Central memory CD8-positive, alpha-beta T cell (primary cell): ENCODE measurements at regions not wholly inside any gene's neighbourhood (a gene's known extent, or its start where the extent isn't known, plus 50 kb on each side); places are given as distances from the start of the nearest gene placed in this dataset.

Source experiments
- ATAC-seq: fragments of 150-1000 bp; cut with Tn5 transposase; replicated peaks from 2 replicates; pipeline ENCODE4 v1.10.0; 2022; ENCODE audit warnings: mild to moderate bottlenecking, moderate FRiP score, moderate number of reproducible peaks; ENCODE audit not compliant: poor library complexity, severe bottlenecking; ENCODE audit errors: extremely low read depth
- DNase-seq, 2 donors: peaks; one replicate each; pipeline ENCODE4 v3.0.0; 2021; ENCODE audit warnings: low spot score in 2 of 2
- H3K27ac Mint-ChIP-seq: one replicate; pipeline ENCODE4 v1.8.0; 2022; ENCODE audit warnings: low read depth, mild to moderate bottlenecking, moderate library complexity, mixed read lengths
- H3K27me3 Mint-ChIP-seq: one replicate; pipeline ENCODE4 v1.8.0; 2022; ENCODE audit warnings: mixed read lengths
- H3K36me3 Mint-ChIP-seq: one replicate; pipeline ENCODE4 v1.8.0; 2022; ENCODE audit warnings: mild to moderate bottlenecking, moderate library complexity, mixed read lengths; ENCODE audit not compliant: insufficient read depth
- H3K4me1 Mint-ChIP-seq: one replicate; pipeline ENCODE4 v1.8.0; 2022; ENCODE audit warnings: mixed read lengths
- H3K4me3 Mint-ChIP-seq: one replicate; pipeline ENCODE4 v1.8.0; 2022; ENCODE audit warnings: mild to moderate bottlenecking, moderate library complexity, mixed read lengths
- H3K9me3 Mint-ChIP-seq: one replicate; pipeline ENCODE4 v1.8.0; 2022; ENCODE audit warnings: mixed read lengths

GRCh38 chr3:106822204-106822603 lies 555.0 kb upstream of the CCDC54 start:
- Mint-ChIP-seq H3K9me3 (peaks cover 5% of the 10 kb centered on the region), H3K27me3 (no peaks in the 10 kb centered on the region), H3K27ac (no peak overlapping the region), H3K4me3 (no peak overlapping the region), H3K36me3 (no peaks in the 10 kb centered on the region), H3K4me1 (no peaks in the 10 kb centered on the region)
- DNase-seq (no peak), ATAC-seq (no peak)

GRCh38 chr3:106823701-106824100 lies 553.5 kb upstream of the CCDC54 start:
- Mint-ChIP-seq H3K4me1 (no peaks in the 10 kb centered on the region), H3K27ac (no peak overlapping the region), H3K9me3 (peaks cover 5% of the 10 kb centered on the region), H3K36me3 (no peaks in the 10 kb centered on the region), H3K27me3 (no peaks in the 10 kb centered on the region), H3K4me3 (no peak overlapping the region)
- ATAC-seq: no peak
- no peak for DNase-seq

- no peaks in the 10 kb centered on the region for H3K4me1 Mint-ChIP-seq
- no peak overlapping the region for H3K4me3 Mint-ChIP-seq
- DNase-seq (no peak), ATAC-seq (no peak)
- H3K36me3 Mint-ChIP-seq: no peaks in the 10 kb centered on the region
- H3K27me3 Mint-ChIP-seq: no peaks in the 10 kb centered on the region
- H3K9me3 Mint-ChIP-seq: peaks cover 5% of the 10 kb centered on the region
- no peak overlapping the region for H3K27ac Mint-ChIP-seq
These were observed 552.4 kb upstream of the CCDC54 start for GRCh38 chr3:106824856-106825255.

GRCh38 chr3:106825962-106826605 lies 551.2 kb upstream of the CCDC54 start:
- peaks cover 5% of the 10 kb centered on the region for H3K9me3 Mint-ChIP-seq

GRCh38 chr3:106826791-106827311 lies 550.4 kb upstream of the CCDC54 start:
- no peaks in the 10 kb centered on the region for H3K36me3 Mint-ChIP-seq
- H3K27me3 Mint-ChIP-seq: no peaks in the 10 kb centered on the region
- ATAC-seq: no peak
- H3K4me1 Mint-ChIP-seq: no peaks in the 10 kb centered on the region
- no peak for DNase-seq
- no peak overlapping the region for H3K27ac Mint-ChIP-seq
- peaks cover 7% of the 10 kb centered on the region for H3K9me3 Mint-ChIP-seq
- H3K4me3 Mint-ChIP-seq: no peak overlapping the region

More at GRCh38 chr3:106825962-106826605, 551.2 kb upstream of the CCDC54 start:
- Mint-ChIP-seq H3K4me1 (no peaks in the 10 kb centered on the region), H3K27me3 (no peaks in the 10 kb centered on the region), H3K4me3 (no peak overlapping the region), H3K27ac (no peak overlapping the region), H3K36me3 (no peaks in the 10 kb centered on the region)
- ATAC-seq (no peak), DNase-seq (no peak)

GRCh38 chr3:106827515-106828213 lies 549.6 kb upstream of the CCDC54 start:
- no peak for ATAC-seq
- H3K27me3 Mint-ChIP-seq: no peaks in the 10 kb centered on the region

GRCh38 chr3:106829206-106829605 lies 548.0 kb upstream of the CCDC54 start:
- no peak for ATAC-seq
- no peaks in the 10 kb centered on the region for H3K4me1 Mint-ChIP-seq
- DNase-seq: no peak
- H3K27ac Mint-ChIP-seq: no peak overlapping the region
- peaks cover 10% of the 10 kb centered on the region for H3K9me3 Mint-ChIP-seq
- H3K36me3 Mint-ChIP-seq: no peaks in the 10 kb centered on the region
- H3K4me3 Mint-ChIP-seq: no peak overlapping the region
- H3K27me3 Mint-ChIP-seq: no peaks in the 10 kb centered on the region

More at GRCh38 chr3:106827515-106828213, 549.6 kb upstream of the CCDC54 start:
- Mint-ChIP-seq H3K4me1 (no peaks in the 10 kb centered on the region), H3K9me3 (peaks cover 15% of the 10 kb centered on the region), H3K36me3 (no peaks in the 10 kb centered on the region), H3K27ac (no peak overlapping the region), H3K4me3 (no peak overlapping the region)
- no peak for DNase-seq

GRCh38 chr3:106830334-106830733 lies 546.9 kb upstream of the CCDC54 start:
- H3K27me3 Mint-ChIP-seq: no peaks in the 10 kb centered on the region
- H3K9me3 Mint-ChIP-seq: peaks cover 10% of the 10 kb centered on the region
- no peak for DNase-seq
- no peak for ATAC-seq
- H3K27ac Mint-ChIP-seq: no peak overlapping the region
- no peaks in the 10 kb centered on the region for H3K36me3 Mint-ChIP-seq
- H3K4me3 Mint-ChIP-seq: no peak overlapping the region
- H3K4me1 Mint-ChIP-seq: no peaks in the 10 kb centered on the region

- Mint-ChIP-seq H3K9me3 (peaks cover 14% of the 10 kb centered on the region), H3K27me3 (no peaks in the 10 kb centered on the region), H3K4me3 (no peak overlapping the region), H3K36me3 (no peaks in the 10 kb centered on the region), H3K4me1 (no peaks in the 10 kb centered on the region), H3K27ac (no peak overlapping the region)
- no peak for ATAC-seq
- DNase-seq: no peak
These were observed 540.3 kb upstream of the CCDC54 start for GRCh38 chr3:106836906-106837305.

- no peak overlapping the region for H3K4me3 Mint-ChIP-seq
- no peaks in the 10 kb centered on the region for H3K36me3 Mint-ChIP-seq
- DNase-seq (no peak), ATAC-seq (no peak)
- no peak overlapping the region for H3K27ac Mint-ChIP-seq
- no peaks in the 10 kb centered on the region for H3K27me3 Mint-ChIP-seq
- H3K9me3 Mint-ChIP-seq: peaks cover 7% of the 10 kb centered on the region
- H3K4me1 Mint-ChIP-seq: no peaks in the 10 kb centered on the region
These were observed 539.6 kb upstream of the CCDC54 start for GRCh38 chr3:106837616-106838015.

GRCh38 chr3:106839576-106840280 lies 537.5 kb upstream of the CCDC54 start:
- Mint-ChIP-seq H3K27ac (no peak overlapping the region), H3K27me3 (no peaks in the 10 kb centered on the region), H3K4me3 (no peak overlapping the region), H3K4me1 (no peaks in the 10 kb centered on the region), H3K9me3 (peaks cover 11% of the 10 kb centered on the region), H3K36me3 (no peaks in the 10 kb centered on the region)
- DNase-seq (no peak), ATAC-seq (no peak)

GRCh38 chr3:106840319-106840718 lies 536.9 kb upstream of the CCDC54 start:
- DNase-seq: no peak
- no peaks in the 10 kb centered on the region for H3K4me1 Mint-ChIP-seq
- peaks cover 11% of the 10 kb centered on the region for H3K9me3 Mint-ChIP-seq
- no peaks in the 10 kb centered on the region for H3K27me3 Mint-ChIP-seq
- ATAC-seq: no peak
- H3K27ac Mint-ChIP-seq: no peak overlapping the region
- no peaks in the 10 kb centered on the region for H3K36me3 Mint-ChIP-seq
- H3K4me3 Mint-ChIP-seq: no peak overlapping the region
